SK-N-SH (cell line): ENCODE measurements at regions not wholly inside any gene's neighbourhood (a gene's known extent, or its start where the extent isn't known, plus 50 kb on each side); places are given as distances from the start of the nearest gene placed in this dataset.

Experiments used
- CTCF ChIA-PET: fragments of 300-600, 350-600 bp; formaldehyde crosslinking; extraction: SDS; loops from one replicate; lab custom pipeline; 2021; lab: Yijun Ruan, JAX
- POLR2A ChIA-PET: fragments of 350-600 bp; sonication (Branson Sonifier 250); formaldehyde crosslinking; extraction: SDS; loops from one replicate; lab custom pipeline; 2020; ENCODE audit warnings: antibody characterized with exemption, inconsistent platforms; lab: Yijun Ruan, JAX
- DNase-seq: peaks from one replicate; pipeline ENCODE4 v3.0.0; 2012
- H2AFZ ChIP-seq: fragments of 200-600 bp; sonication (generic); 2 replicates; pipeline ENCODE4 v1.8.1; 2016; ENCODE audit warnings: antibody characterized with exemption, mild to moderate bottlenecking, low read depth
- H3F3A ChIP-seq: fragments of 200-600 bp; sonication (generic); replicated peaks from 2 replicates; pipeline ENCODE3; 2016; ENCODE audit warnings: antibody characterized with exemption, mild to moderate bottlenecking; ENCODE audit not compliant: insufficient read depth
- H3K27ac ChIP-seq, 2 experiments: fragments of 200-500 bp in 1 of 2; fragments of 200-600 bp in 1 of 2; sonication (Bioruptor generic) in 1 of 2; sonication (generic), shearing (Covaris generic) in 1 of 2; 2 replicates each; pipeline versions ENCODE4 v1.5.1 to v1.6.1; 2014 to 2016; ENCODE audit warnings: low read depth in 2 of 2, inconsistent platforms in 1 of 2, low read length in 1 of 2, mild to moderate bottlenecking in 1 of 2, mixed read lengths in 1 of 2
- H3K27me3 ChIP-seq: fragments of 200-600 bp; sonication (generic), shearing (Covaris generic); 2 replicates; pipeline ENCODE4 v1.6.1; 2016; ENCODE audit warnings: mixed run types; ENCODE audit not compliant: insufficient read depth
- H3K36me3 ChIP-seq, 2 experiments: fragments of 200-500 bp in 1 of 2; fragments of 200-600 bp in 1 of 2; sonication (Bioruptor generic) in 1 of 2; sonication (generic) in 1 of 2; replicated peaks in 1 of 2; 2 replicates each; pipeline versions ENCODE3 to v1.5.1; 2014 to 2016; ENCODE audit warnings: low read length in 1 of 2, mild to moderate bottlenecking in 1 of 2; ENCODE audit not compliant: insufficient read depth in 2 of 2, control insufficient read depth in 1 of 2
- H3K4me1 ChIP-seq, 2 experiments: fragments of 200-500 bp in 1 of 2; fragments of 200-600 bp in 1 of 2; sonication (Bioruptor generic) in 1 of 2; sonication (generic), shearing (Covaris generic) in 1 of 2; 2 replicates each; pipeline versions ENCODE4 v1.5.1 to v1.6.1; 2014 to 2016; ENCODE audit warnings: low read depth in 1 of 2, low read length in 1 of 2, mixed run types in 1 of 2; ENCODE audit not compliant: insufficient read depth in 2 of 2, control insufficient read depth in 1 of 2
- H3K4me2 ChIP-seq: fragments of 200-600 bp; sonication (generic), shearing (Covaris generic); 2 replicates; pipeline ENCODE4 v1.6.1; 2017; ENCODE audit warnings: mixed run types
- H3K4me3 ChIP-seq, 2 experiments: fragments of 200-500 bp in 1 of 2; fragments of 200-600 bp in 1 of 2; sonication (Bioruptor generic) in 1 of 2; sonication (generic), shearing (Covaris generic) in 1 of 2; 2 replicates each; pipeline versions ENCODE4 v1.5.1 to v1.8.1; 2014 to 2016; ENCODE audit warnings: low read depth in 2 of 2, inconsistent platforms in 1 of 2, low read length in 1 of 2, mild to moderate bottlenecking in 1 of 2, mixed read lengths in 1 of 2, moderate library complexity in 1 of 2
- H3K79me2 ChIP-seq: fragments of 200-600 bp; sonication (generic); 2 replicates; pipeline ENCODE4 v1.8.1; 2017; ENCODE audit warnings: mild to moderate bottlenecking; ENCODE audit not compliant: insufficient read depth
- H3K9ac ChIP-seq: fragments of 200-600 bp; sonication (generic); 2 replicates; pipeline ENCODE4 v1.6.1; 2017; ENCODE audit warnings: mixed run types
- H3K9me2 ChIP-seq: fragments of 200-600 bp; sonication (generic); 2 replicates; pipeline ENCODE4 v1.6.1; 2017; ENCODE audit warnings: mixed run types
- H3K9me3 ChIP-seq: fragments of 200-600 bp; sonication (generic); 2 replicates; pipeline ENCODE4 v1.6.1; 2017; ENCODE audit warnings: mixed run types, mild to moderate bottlenecking, moderate library complexity
- H4K20me1 ChIP-seq: fragments of 200-600 bp; sonication (generic); 2 replicates; pipeline ENCODE4 v1.6.1; 2017; ENCODE audit warnings: mild to moderate bottlenecking, mixed run types; ENCODE audit not compliant: insufficient read depth
- FOSL2 ChIP-seq: IDR thresholded peaks from 2 replicates; pipeline ENCODE4 v1.4.0; 2012; ENCODE audit warnings: low read depth, mild to moderate bottlenecking, moderate library complexity, borderline replicate concordance
- GATA2 ChIP-seq: sonication (generic); formaldehyde crosslinking; IDR thresholded peaks from 2 replicates; pipeline ENCODE4 v1.5.0; 2020; ENCODE audit warnings: mild to moderate bottlenecking, missing genetic modification reagents
- MEF2A ChIP-seq: IDR thresholded peaks from 2 replicates; pipeline ENCODE4 v1.4.0; 2012; ENCODE audit warnings: low read depth, borderline replicate concordance
- RXRA ChIP-seq: IDR thresholded peaks from 2 replicates; pipeline ENCODE4 v1.4.0; 2012; ENCODE audit warnings: low read depth, mild to moderate bottlenecking, borderline replicate concordance
- SIN3A ChIP-seq: IDR thresholded peaks from 2 replicates; pipeline ENCODE4 v1.6.1; 2012; ENCODE audit warnings: low read depth, mild to moderate bottlenecking, low read length, moderate library complexity, borderline replicate concordance
- TCF12 ChIP-seq: IDR thresholded peaks from 2 replicates; pipeline ENCODE4 v1.4.0; 2012
- TEAD4 ChIP-seq: IDR thresholded peaks from 2 replicates; pipeline ENCODE4 v1.4.0; 2012; ENCODE audit warnings: mild to moderate bottlenecking, borderline replicate concordance; ENCODE audit not compliant: insufficient read depth
- WGBS: methylation state at CpG from one replicate; pipeline ENCODE4 v1.1.6; 2017; ENCODE audit warnings: low lambda C conversion rate; 5-methylcytosine and 5-hydroxymethylcytosine counted together
- TF ChIP-seq, protein P1 (sequence below): fragments of 200-600 bp; sonication (generic); IDR thresholded peaks from 2 replicates; pipeline ENCODE4 v1.6.1; 2017; ENCODE audit warnings: antibody characterized with exemption, mild to moderate bottlenecking, moderate library complexity
- TF ChIP-seq, protein P2 (sequence below): IDR thresholded peaks from 2 replicates; pipeline ENCODE4 v1.4.0; 2012; ENCODE audit warnings: low read depth, borderline replicate concordance

DNA sequence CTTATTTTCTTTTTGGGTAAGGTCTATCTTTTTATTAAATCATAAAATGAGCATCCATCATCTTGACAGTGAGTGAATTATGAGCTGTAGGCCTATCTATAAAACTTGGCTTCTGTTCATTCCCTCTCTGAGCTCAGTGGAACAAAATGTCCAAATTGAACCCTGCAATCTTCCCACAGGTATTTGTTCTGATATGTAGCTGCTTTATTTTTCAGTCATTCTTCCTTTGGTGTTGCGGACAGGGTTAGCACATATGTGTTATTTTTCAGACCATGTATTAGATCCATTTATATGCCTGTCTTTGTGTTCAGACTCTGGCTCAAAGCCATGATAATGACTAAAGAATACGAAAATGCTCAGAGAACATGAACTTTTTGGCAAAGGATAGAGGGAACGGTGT is 201.6 kb upstream of the KIAA1217 start:
- no peaks in the 10 kb centered on the region for H3K9me3 ChIP-seq
- H3K27ac ChIP-seq, result no peak overlapping the region
- no peak overlapping the region for H2AFZ ChIP-seq
- H3K9ac ChIP-seq, result no peak overlapping the region
- H3K4me2 ChIP-seq, result no peak overlapping the region
- H3K27me3 ChIP-seq, result no peaks in the 10 kb centered on the region
- POLR2A ChIA-PET, result no interaction called here
- no peaks in the 10 kb centered on the region for H3K36me3 ChIP-seq
- no peaks in the 10 kb centered on the region for H4K20me1 ChIP-seq
- no peaks in the 10 kb centered on the region for H3K79me2 ChIP-seq
- DNase-seq, result no peak
- no peak for TF ChIP-seq MEF2A
- TF ChIP-seq SIN3A, result no peak
- TF ChIP-seq TEAD4, result no peak
- WGBS, result 50% methylated on average over 3 of the region's 3 CpGs
- no peaks in the 10 kb centered on the region for H3F3A ChIP-seq
- no peak overlapping the region for H3K4me3 ChIP-seq
- CTCF ChIA-PET, result interaction anchor here (3.7 kb wide), 1 partner anchor 13 kb away, joined by 18 read pairs; no protein-coding TSS in a partner anchor
- H3K9me2 ChIP-seq, result no peaks in the 10 kb centered on the region
- H3K4me1 ChIP-seq, result peaks cover 12 to 18% of the 10 kb centered on the region in 2 experiments; a peak in 3 of 4 replicates

DNA sequence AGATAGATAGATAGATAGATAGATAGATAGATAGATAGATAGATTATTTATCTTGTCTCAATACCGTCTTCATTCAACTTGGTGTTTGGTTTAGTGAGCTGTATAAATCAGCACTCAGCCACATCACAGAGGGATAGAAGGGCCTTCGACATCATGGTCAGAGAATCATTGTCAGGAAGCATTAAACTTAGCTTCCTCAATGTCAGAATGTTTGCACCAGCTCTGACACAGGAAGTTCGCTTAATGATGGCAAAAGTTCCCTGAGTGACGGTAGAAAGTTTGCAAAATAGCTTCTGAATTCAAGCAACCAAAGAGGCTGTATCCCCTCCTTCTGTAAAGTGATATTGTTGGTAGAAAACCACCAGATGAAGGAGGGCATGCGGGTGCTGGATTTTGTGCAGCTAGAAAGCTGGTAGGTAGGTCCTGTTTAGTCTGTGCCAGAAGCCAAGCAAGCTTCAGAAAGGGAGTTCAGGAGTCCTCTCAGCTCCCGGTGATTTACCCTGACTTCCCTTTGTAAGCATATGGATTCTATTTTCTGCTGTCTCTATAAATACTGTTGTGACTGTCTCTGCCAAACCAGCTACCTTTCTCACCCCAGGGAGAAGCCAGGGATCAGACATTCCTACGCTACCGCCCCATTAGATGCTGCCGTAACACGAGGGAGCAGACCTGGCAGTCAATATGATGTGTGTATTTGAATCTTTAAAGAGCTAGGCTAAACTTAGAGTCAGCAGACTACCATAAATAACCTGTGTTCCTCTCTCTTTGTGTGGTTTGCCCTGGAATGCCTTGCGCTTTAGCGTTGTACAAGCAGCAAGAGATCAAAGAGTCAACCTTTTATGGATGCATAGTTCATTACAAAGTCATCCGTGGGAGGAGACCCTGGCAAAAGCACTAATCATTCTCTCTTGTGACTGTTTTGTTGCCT is 200.5 kb upstream of the KIAA1217 start:
- Histone ChIP-seq H3F3A (no peaks in the 10 kb centered on the region), H3K27me3 (no peaks in the 10 kb centered on the region), H3K4me3 (no peak overlapping the region), H3K4me1 (peaks cover 12 to 18% of the 10 kb centered on the region in 2 experiments; a peak in 3 of 4 replicates), H3K27ac (no peak overlapping the region; a peak in 2 of 4 replicates), H3K36me3 (no peaks in the 10 kb centered on the region), H3K9me3 (no peaks in the 10 kb centered on the region), H3K4me2 (no peak overlapping the region), H3K79me2 (no peaks in the 10 kb centered on the region), H2AFZ (no peak overlapping the region), H3K9me2 (no peaks in the 10 kb centered on the region), H4K20me1 (no peaks in the 10 kb centered on the region), H3K9ac (no peak overlapping the region)
- no peak for DNase-seq
- TF ChIP-seq, protein P1, sequence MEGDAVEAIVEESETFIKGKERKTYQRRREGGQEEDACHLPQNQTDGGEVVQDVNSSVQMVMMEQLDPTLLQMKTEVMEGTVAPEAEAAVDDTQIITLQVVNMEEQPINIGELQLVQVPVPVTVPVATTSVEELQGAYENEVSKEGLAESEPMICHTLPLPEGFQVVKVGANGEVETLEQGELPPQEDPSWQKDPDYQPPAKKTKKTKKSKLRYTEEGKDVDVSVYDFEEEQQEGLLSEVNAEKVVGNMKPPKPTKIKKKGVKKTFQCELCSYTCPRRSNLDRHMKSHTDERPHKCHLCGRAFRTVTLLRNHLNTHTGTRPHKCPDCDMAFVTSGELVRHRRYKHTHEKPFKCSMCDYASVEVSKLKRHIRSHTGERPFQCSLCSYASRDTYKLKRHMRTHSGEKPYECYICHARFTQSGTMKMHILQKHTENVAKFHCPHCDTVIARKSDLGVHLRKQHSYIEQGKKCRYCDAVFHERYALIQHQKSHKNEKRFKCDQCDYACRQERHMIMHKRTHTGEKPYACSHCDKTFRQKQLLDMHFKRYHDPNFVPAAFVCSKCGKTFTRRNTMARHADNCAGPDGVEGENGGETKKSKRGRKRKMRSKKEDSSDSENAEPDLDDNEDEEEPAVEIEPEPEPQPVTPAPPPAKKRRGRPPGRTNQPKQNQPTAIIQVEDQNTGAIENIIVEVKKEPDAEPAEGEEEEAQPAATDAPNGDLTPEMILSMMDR, result no peak
- TF ChIP-seq GATA2, result no peak
- TF ChIP-seq, protein P2, sequence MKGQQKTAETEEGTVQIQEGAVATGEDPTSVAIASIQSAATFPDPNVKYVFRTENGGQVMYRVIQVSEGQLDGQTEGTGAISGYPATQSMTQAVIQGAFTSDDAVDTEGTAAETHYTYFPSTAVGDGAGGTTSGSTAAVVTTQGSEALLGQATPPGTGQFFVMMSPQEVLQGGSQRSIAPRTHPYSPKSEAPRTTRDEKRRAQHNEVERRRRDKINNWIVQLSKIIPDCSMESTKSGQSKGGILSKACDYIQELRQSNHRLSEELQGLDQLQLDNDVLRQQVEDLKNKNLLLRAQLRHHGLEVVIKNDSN, result no peak
- peak; percentile 26; the same call in 1 of the 2 replicates for TF ChIP-seq FOSL2
- 0 out of 2 replicates have a peak, but pooled peaks have one; percentile 20 for TF ChIP-seq RXRA
- peak; percentile 57 for TF ChIP-seq TCF12
- POLR2A ChIA-PET, result no interaction called here
- WGBS, result 49% methylated on average over 12 of the region's 13 CpGs
- CTCF ChIA-PET, result interaction anchor here (0.8 to 2.3 kb wide), 6 partner anchors 14 to 510 kb away, joined by 3 to 7 read pairs (median 4); no protein-coding TSS in a partner anchor
